ENCODE measurements at regions not wholly inside any gene's neighbourhood (a gene's known extent, or its start where the extent isn't known, plus 50 kb on each side); places are given as distances from the start of the nearest gene placed in this dataset.
A peak's percentile ranks its signal among the peaks of the same experiment; 100 is the strongest.

DNA sequence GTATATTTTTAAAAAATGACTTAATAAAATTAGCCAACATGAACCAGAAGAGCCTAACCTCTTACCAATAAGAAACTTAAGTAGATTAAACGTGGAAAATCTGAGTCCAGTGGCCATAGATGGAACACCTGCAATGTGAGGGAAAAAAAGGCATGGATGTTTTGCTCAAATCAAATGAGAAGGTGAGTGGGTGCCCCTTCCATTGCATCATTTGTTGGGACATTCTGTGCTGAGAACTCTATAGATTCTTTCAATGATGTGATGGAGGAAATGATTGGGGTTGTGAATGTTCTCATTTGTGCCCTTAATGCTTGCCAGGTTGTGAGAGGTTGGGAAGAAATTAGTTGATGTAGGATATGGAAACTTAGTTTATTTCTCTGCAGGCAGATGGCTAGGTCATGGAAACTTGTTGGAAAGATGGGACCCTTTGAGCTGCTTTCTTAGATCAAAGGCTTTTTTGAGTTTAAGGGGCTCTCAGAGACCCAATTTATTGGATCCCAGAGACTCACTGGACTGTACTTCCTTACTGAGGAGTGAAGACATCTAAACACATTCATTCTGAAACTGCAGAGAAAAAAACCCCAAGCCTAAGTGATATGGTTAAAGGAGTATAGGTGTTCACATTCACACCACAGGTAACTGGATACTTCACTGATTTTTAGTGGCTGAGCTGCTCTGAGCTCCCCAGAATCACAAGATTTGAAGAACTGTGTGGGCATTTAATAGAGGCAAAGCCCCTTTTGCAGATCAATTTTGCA is 95.9 kb downstream of the DACT1 start:
- Histone ChIP-seq H3K27me3 (ENCODE audit: control insufficient read depth, insufficient read depth, low read length) (no peaks in the 10 kb centered on the region), H3K36me3 (ENCODE audit: control insufficient read depth, insufficient read depth, low read length) (no peaks in the 10 kb centered on the region), H3K4me3 (ENCODE audit: low read depth, low read length) (no peak overlapping the region)
- CTCF ChIA-PET: interaction anchor here (1.1 kb wide), 1 partner anchor 270 kb away, joined by 3 read pairs; no protein-coding TSS in a partner anchor
- POLR2A ChIA-PET: no interaction called here
- TF ChIP-seq, protein P1, sequence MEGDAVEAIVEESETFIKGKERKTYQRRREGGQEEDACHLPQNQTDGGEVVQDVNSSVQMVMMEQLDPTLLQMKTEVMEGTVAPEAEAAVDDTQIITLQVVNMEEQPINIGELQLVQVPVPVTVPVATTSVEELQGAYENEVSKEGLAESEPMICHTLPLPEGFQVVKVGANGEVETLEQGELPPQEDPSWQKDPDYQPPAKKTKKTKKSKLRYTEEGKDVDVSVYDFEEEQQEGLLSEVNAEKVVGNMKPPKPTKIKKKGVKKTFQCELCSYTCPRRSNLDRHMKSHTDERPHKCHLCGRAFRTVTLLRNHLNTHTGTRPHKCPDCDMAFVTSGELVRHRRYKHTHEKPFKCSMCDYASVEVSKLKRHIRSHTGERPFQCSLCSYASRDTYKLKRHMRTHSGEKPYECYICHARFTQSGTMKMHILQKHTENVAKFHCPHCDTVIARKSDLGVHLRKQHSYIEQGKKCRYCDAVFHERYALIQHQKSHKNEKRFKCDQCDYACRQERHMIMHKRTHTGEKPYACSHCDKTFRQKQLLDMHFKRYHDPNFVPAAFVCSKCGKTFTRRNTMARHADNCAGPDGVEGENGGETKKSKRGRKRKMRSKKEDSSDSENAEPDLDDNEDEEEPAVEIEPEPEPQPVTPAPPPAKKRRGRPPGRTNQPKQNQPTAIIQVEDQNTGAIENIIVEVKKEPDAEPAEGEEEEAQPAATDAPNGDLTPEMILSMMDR (IDR thresholded peaks at IDR 0.05; ENCODE audit: insufficient read depth, low read depth, low read length): no peak
- no peak for DNase-seq (ENCODE audit: low read depth)

DNA sequence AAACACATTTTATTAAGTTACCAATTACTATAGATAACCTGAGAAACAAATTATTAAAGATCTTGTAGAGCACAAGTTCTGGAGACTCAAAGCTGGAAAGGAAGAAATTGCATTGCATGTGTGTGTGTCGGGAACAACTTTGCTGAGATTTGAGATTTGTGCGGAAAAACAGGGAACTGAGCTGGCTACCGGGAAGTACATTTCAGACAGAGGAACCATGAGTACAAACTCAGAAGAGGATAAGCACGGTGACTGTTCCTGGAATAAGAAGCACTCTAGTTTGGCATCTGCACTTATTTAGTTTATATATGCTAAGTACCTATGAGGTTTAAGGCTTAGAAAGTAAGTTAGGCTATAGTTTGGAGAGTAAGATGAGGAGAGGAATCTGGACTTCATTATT is 97.8 kb downstream of the DACT1 start:
- TF ChIP-seq, protein P1 (IDR thresholded peaks at IDR 0.05; ENCODE audit: insufficient read depth, low read depth, low read length): no peak
- ChIA-PET POLR2A (no interaction called here), CTCF (no interaction called here)
- H3K4me3 ChIP-seq (ENCODE audit: low read depth, low read length): no peak overlapping the region
- H3K27me3 ChIP-seq (ENCODE audit: control insufficient read depth, insufficient read depth, low read length): no peaks in the 10 kb centered on the region
- no peak for DNase-seq (ENCODE audit: low read depth)
- no peaks in the 10 kb centered on the region for H3K36me3 ChIP-seq (ENCODE audit: control insufficient read depth, insufficient read depth, low read length)

DNA sequence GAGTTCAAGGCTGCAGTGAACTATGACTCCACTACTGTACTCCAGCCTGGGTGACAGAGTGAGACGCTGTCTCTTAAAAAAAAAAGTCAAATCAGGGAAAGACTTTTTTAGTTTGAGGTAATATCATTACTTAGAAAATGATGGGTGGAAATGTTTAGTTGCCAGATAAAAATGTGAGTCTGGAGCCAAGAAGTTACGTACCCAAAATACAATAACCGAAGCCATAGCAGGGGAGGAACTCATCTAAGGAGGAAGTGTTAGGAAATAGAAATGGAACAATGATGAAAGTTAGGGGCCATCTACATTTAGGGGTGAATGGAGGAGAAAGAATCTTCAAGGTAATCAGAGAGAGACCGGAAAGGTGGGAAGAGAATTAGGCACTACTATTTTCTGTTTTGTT is 98.8 kb downstream of the DACT1 start:
- Histone ChIP-seq H3K27me3 (ENCODE audit: control insufficient read depth, insufficient read depth, low read length) (no peaks in the 10 kb centered on the region), H3K4me3 (ENCODE audit: low read depth, low read length) (no peak overlapping the region), H3K36me3 (ENCODE audit: control insufficient read depth, insufficient read depth, low read length) (no peaks in the 10 kb centered on the region)
- ChIA-PET CTCF (no interaction called here), POLR2A (no interaction called here)
- no peak for DNase-seq (ENCODE audit: low read depth)
- TF ChIP-seq, protein P1 (IDR thresholded peaks at IDR 0.05; ENCODE audit: insufficient read depth, low read depth, low read length): no peak

DNA sequence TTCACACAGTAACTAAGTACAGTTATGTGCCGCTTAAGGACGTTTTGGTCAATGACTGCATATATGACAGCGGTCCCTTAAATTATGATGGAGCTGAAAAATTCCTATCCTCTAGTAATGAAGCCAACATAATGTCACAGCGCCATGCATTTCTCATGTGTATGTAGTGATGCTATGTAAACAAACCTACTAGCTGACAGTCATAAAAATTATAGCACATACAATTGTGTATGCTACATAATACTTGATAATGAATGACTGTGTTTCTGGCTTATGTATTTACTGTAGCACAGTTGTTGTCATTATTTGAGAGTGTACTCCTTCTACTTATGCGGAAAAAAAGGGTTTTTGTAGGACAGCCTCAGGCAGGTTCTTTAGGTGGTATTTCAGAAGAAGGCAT is 99.7 kb downstream of the DACT1 start:
- ChIA-PET POLR2A (no interaction called here), CTCF (interaction anchor here (1.0 kb wide), 1 partner anchor 283 kb away, joined by 4 read pairs; no protein-coding TSS in a partner anchor)
- no peak for DNase-seq (ENCODE audit: low read depth)
- TF ChIP-seq, protein P1 (IDR thresholded peaks at IDR 0.05; ENCODE audit: insufficient read depth, low read depth, low read length): no peak
- no peaks in the 10 kb centered on the region for H3K36me3 ChIP-seq (ENCODE audit: control insufficient read depth, insufficient read depth, low read length)
- H3K27me3 ChIP-seq (ENCODE audit: control insufficient read depth, insufficient read depth, low read length): no peaks in the 10 kb centered on the region
- no peak overlapping the region for H3K4me3 ChIP-seq (ENCODE audit: low read depth, low read length)

DNA sequence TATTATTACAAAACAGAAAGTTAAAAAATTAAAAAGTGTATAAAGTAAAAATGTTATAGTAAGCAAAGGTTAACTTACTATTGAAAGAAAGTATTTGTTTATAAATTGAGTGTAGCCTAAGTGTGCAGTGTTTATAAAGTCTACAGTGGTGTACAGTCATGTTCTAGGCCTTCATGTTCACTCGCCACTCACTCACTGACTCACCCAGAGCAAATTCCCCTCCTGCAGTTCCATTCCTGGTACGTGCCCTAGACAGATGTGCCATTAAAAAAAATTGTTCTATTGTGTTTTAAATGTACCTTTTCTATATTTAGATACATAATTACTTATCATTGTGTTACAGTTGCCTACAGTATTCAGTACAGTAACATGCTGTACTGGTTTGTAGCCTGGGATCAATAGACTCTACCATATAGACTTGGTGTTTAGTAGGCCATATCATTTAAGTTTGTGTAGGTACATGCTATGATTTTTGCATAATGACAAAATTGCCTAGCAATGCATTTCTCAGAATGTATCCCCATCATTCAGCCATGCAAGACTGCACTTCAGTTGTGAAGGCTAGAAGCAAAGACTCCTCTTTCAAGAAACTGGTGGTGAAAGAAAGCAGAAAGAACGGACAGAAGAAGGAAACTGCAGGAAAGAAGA is 100.6 kb downstream of the DACT1 start:
- Histone ChIP-seq H3K4me3 (ENCODE audit: low read depth, low read length) (no peak overlapping the region), H3K36me3 (ENCODE audit: control insufficient read depth, insufficient read depth, low read length) (no peaks in the 10 kb centered on the region), H3K27me3 (ENCODE audit: control insufficient read depth, insufficient read depth, low read length) (no peaks in the 10 kb centered on the region)
- CTCF ChIA-PET: interaction anchor here (1.0 to 1.1 kb wide), 3 partner anchors 73 to 282 kb away, joined by 3 to 4 read pairs (median 3); no protein-coding TSS in a partner anchor
- peak; percentile 65 for DNase-seq (ENCODE audit: low read depth)
- TF ChIP-seq, protein P1 (IDR thresholded peaks at IDR 0.05; ENCODE audit: insufficient read depth, low read depth, low read length): no peak
- POLR2A ChIA-PET: interaction anchor here (0.7 kb wide), 1 partner anchor 746 kb away, joined by 3 read pairs; the partner anchor contains the start of gene JKAMP

Data from BJ (cell line).